Colonic mucosa (tissue), 4 donors: ENCODE measurements at regions not wholly inside any gene's neighbourhood (a gene's known extent, or its start where the extent isn't known, plus 50 kb on each side); places are given as distances from the start of the nearest gene placed in this dataset.
A peak's percentile ranks its signal among the peaks of the same experiment; 100 is the strongest.

Experiments
- DNase-seq: peaks from one replicate; pipeline ENCODE4 v3.0.0-alpha.2; 2020
- H3K27ac ChIP-seq: fragments of 200-600 bp; one replicate; pipeline ENCODE4 v1.8.0; 2021
- H3K27me3 ChIP-seq: fragments of 200-600 bp; one replicate; pipeline ENCODE4 v1.8.0; 2021
- H3K36me3 ChIP-seq: fragments of 200-600 bp; one replicate; pipeline ENCODE4 v1.8.0; 2021
- H3K4me1 ChIP-seq: fragments of 200-600 bp; one replicate; pipeline ENCODE4 v1.8.0; 2021; ENCODE audit warnings: mild to moderate bottlenecking
- H3K4me3 ChIP-seq: fragments of 200-600 bp; one replicate; pipeline ENCODE4 v1.8.0; 2021
- H3K9ac ChIP-seq, 2 donors: one replicate each; pipeline ENCODE4 v1.7.0; 2013; ENCODE audit warnings: control low read depth in 2 of 2, low read depth in 2 of 2, low read length in 2 of 2
- H3K9me3 ChIP-seq: fragments of 200-600 bp; one replicate; pipeline ENCODE4 v1.8.0; 2021
- intact Hi-C: fragments of 100-400 bp; cut with DNase I; formaldehyde crosslinking; loops from one replicate; pipeline ENCODE4 v1.14.1; 2022
- TF ChIP-seq, protein P1 (sequence below): fragments of 200-600 bp; IDR thresholded peaks from one replicate; pipeline ENCODE4 v1.8.0; 2022; ENCODE audit warnings: antibody characterized with exemption, mild to moderate bottlenecking
- donor health status: healthy.
- donor health status: DM: no; HTN: no; CAD: no.
- donor health status: DM: no; HTN: no; CAD: no.

DNA sequence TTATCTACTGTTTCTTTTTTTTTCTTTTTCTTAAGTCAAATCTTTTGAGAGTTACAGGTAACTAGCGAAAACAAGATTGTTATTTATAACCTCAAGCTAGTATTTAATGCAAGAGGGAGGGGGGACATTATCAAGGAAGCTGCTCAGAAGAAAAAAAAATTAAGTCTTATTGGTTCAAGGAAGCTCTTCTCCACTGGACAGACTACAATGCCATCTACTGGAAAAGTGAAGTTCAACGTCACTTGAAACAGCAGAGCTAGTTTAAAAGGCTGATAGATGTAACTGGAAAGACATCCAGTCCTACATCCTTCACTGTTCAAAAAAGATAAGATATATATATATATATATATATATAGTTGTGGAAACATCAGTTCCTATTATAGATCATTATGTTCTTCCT is 418.0 kb upstream of the PSMD7 start:
- H3K27ac ChIP-seq: no peak overlapping the region
- no peaks in the 10 kb centered on the region for H3K9me3 ChIP-seq
- H3K27me3 ChIP-seq: no peaks in the 10 kb centered on the region
- no peaks in the 10 kb centered on the region for H3K4me1 ChIP-seq
- H3K9ac ChIP-seq: no peak overlapping the region
- intact Hi-C loops: loop anchor here (5.0 kb wide), 1 partner anchor 166 kb away; no protein-coding TSS in a partner anchor
- no peaks in the 10 kb centered on the region for H3K36me3 ChIP-seq
- no peak overlapping the region for H3K4me3 ChIP-seq
- DNase-seq: no peak
- TF ChIP-seq, protein P1, sequence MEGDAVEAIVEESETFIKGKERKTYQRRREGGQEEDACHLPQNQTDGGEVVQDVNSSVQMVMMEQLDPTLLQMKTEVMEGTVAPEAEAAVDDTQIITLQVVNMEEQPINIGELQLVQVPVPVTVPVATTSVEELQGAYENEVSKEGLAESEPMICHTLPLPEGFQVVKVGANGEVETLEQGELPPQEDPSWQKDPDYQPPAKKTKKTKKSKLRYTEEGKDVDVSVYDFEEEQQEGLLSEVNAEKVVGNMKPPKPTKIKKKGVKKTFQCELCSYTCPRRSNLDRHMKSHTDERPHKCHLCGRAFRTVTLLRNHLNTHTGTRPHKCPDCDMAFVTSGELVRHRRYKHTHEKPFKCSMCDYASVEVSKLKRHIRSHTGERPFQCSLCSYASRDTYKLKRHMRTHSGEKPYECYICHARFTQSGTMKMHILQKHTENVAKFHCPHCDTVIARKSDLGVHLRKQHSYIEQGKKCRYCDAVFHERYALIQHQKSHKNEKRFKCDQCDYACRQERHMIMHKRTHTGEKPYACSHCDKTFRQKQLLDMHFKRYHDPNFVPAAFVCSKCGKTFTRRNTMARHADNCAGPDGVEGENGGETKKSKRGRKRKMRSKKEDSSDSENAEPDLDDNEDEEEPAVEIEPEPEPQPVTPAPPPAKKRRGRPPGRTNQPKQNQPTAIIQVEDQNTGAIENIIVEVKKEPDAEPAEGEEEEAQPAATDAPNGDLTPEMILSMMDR: peak; percentile 37

DNA sequence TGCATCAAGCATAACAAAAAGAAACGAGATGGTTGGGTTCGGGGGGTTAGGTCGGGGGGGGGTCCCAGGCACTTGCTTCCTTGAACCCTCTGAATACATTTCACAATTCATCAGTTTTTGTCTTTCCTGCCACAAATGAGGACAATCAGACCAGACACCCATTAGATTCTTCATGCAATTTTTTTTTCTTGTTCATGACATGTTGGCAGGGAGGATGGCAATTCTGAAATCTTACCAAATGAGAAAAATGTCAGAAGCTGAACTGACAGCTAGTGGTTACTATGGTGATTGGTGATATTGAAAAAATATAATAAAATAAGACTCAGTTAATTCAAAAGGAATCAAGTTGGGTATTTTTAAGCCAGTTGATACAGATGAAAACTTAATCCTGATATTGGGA is 419.5 kb upstream of the PSMD7 start:
- Histone ChIP-seq H3K27ac (no peak overlapping the region), H3K4me1 (no peaks in the 10 kb centered on the region), H3K36me3 (no peaks in the 10 kb centered on the region), H3K27me3 (no peaks in the 10 kb centered on the region), H3K4me3 (no peak overlapping the region), H3K9me3 (no peaks in the 10 kb centered on the region), H3K9ac (no peak overlapping the region)
- intact Hi-C loops: loop anchor here (5.0 kb wide), 1 partner anchor 165 kb away; no protein-coding TSS in a partner anchor
- TF ChIP-seq, protein P1: no peak
- DNase-seq: no peak

DNA sequence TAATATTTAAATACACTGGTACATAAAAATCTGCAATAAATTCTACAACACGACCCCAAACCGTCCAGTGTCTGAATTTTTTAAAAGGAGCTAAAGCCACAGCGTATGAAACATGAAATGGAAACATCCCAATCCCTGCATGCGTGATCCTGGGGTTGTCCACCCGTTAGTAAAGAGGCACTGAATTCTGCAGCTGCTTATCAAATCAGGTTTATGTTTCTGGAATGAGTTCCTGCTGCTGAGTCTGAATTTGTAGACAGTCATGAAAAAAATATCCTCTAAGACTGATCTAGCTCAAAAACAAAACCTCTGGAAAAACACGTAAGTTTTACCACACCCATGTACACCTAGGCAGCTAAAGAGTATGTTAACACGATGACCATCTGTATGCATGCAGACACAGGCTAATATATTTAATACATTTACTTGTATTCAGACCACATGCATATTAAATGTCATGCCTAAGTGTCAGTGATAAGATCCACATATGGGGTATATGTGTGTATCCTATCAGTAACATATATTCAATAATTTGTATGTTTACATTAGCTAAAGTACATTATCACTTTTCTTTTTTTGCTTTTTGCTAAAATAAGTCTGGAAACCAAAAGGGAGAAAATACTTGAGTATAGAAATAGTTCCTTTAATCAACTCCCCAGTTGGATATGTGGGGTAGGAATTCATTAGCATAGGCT is 420.5 kb upstream of the PSMD7 start:
- H3K4me1 ChIP-seq: no peaks in the 10 kb centered on the region
- H3K4me3 ChIP-seq: no peak overlapping the region
- no peak overlapping the region for H3K9ac ChIP-seq
- no peaks in the 10 kb centered on the region for H3K36me3 ChIP-seq
- H3K27ac ChIP-seq: no peak overlapping the region
- intact Hi-C loops: loop anchor here (5.0 kb wide), 1 partner anchor 164 kb away; no protein-coding TSS in a partner anchor
- TF ChIP-seq, protein P1: no peak
- H3K27me3 ChIP-seq: no peaks in the 10 kb centered on the region
- H3K9me3 ChIP-seq: no peaks in the 10 kb centered on the region
- no peak for DNase-seq

DNA sequence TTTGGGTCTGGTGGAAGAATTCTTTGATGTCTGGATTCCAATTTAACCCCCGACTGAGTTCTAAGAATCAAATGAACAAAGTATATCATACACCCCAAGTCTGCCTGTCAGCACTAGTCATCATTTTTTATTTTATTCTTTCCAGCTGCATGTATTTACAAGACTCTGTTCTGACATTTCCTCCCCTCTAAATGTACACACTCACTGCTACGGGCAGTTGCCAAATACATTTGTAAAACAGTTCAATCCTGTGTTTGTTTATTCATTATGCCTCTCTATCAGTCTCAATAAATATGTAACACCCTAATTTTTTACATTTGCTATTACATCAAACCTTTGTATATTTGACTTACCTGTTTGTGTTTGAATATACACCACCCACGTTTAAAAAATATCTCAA is 422.3 kb upstream of the PSMD7 start:
- no peaks in the 10 kb centered on the region for H3K4me1 ChIP-seq
- no peaks in the 10 kb centered on the region for H3K27me3 ChIP-seq
- TF ChIP-seq, protein P1: no peak
- H3K9me3 ChIP-seq: no peaks in the 10 kb centered on the region
- intact Hi-C loops: no loop called here
- no peak overlapping the region for H3K9ac ChIP-seq
- no peaks in the 10 kb centered on the region for H3K36me3 ChIP-seq
- H3K4me3 ChIP-seq: no peak overlapping the region
- H3K27ac ChIP-seq: no peak overlapping the region
- no peak for DNase-seq

DNA sequence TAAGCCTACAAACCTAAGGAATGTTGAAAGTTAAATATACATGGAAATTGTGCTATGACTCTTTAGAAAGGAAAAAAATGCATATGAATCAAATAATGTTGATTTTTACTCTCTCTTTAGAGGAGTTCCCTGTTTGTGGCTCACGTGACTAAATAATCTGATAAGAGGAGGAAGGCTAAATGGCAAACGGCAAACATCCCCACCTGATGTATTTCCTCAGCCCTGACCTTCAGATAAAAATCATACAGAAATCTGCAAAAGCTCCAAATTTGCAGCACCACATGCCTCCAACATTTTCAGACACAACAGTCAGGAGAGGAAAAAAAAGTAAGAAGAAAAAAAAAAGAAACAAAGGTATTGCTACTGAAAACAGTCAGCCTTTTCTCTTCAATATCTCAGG is 423.0 kb upstream of the PSMD7 start:
- TF ChIP-seq, protein P1: no peak
- Histone ChIP-seq H3K27me3 (no peaks in the 10 kb centered on the region), H3K4me3 (no peak overlapping the region), H3K27ac (no peak overlapping the region), H3K4me1 (no peaks in the 10 kb centered on the region), H3K9me3 (no peaks in the 10 kb centered on the region), H3K36me3 (no peaks in the 10 kb centered on the region), H3K9ac (no peak overlapping the region)
- intact Hi-C loops: no loop called here
- DNase-seq: no peak
